ENCODE measurements at regions not wholly inside any gene's neighbourhood (a gene's known extent, or its start where the extent isn't known, plus 50 kb on each side); places are given as distances from the start of the nearest gene placed in this dataset.

GRCh38 chr13:37212826-37213225 lies 107.4 kb upstream of the CSNK1A1L start:
- no peak for TF ChIP-seq MAX (CRISPR knock-in tag; IDR thresholded peaks at IDR 0.05)
- TF ChIP-seq HDAC2 (IDR thresholded peaks at IDR 0.05), result no peak
- no peak for TF ChIP-seq POLR2AphosphoS5 (IDR thresholded peaks at IDR 0.05; ENCODE audit: control insufficient read depth, insufficient read depth, low read depth, low read length)
- TF ChIP-seq CTCF (IDR thresholded peaks at IDR 0.05 in 2 of 3, conservative IDR thresholded peaks at IDR 0.05 in 1 of 3; ENCODE audit: insufficient read depth in 2 of 3, low read depth in 1 of 3, low read length in 3 of 3), result no peak
- no peak for TF ChIP-seq MYC (IDR thresholded peaks at IDR 0.05; ENCODE audit: low read depth, low read length)
- TF ChIP-seq MYC (CRISPR knock-in tag; IDR thresholded peaks at IDR 0.05; ENCODE audit: borderline replicate concordance, low read depth), result no peak
- TF ChIP-seq MTF1 (CRISPR knock-in tag; IDR thresholded peaks at IDR 0.05; ENCODE audit: borderline replicate concordance), result no peak
- TF ChIP-seq BCL6 (CRISPR knock-in tag; IDR thresholded peaks at IDR 0.05), result no peak
- TF ChIP-seq PKNOX1 (IDR thresholded peaks at IDR 0.05), result no peak
- TF ChIP-seq HDGF (IDR thresholded peaks at IDR 0.05), result no peak
- no peak for TF ChIP-seq ZZZ3 (IDR thresholded peaks at IDR 0.05)
